GM21447 (cell line): ENCODE measurements at regions not wholly inside any gene's neighbourhood (a gene's known extent, or its start where the extent isn't known, plus 50 kb on each side); places are given as distances from the start of the nearest gene placed in this dataset.

Source experiments
- ATAC-seq: cut with Tn5 transposase; IDR thresholded peaks from one replicate; pipeline ENCODE4 v1.9.1; 2021; ENCODE audit not compliant: unreplicated experiment

- ATAC-seq, result no peak
Measured at GRCh38 chr1:56056438-56057287, 522.7 kb downstream of the PLPP3 start.

GRCh38 chr1:56054959-56055358, 524.4 kb downstream of the PLPP3 start:
- no peak for ATAC-seq

- no peak for ATAC-seq
Measured at GRCh38 chr1:56052041-56052440, 527.3 kb downstream of the PLPP3 start.

GRCh38 chr1:56050911-56051310, 528.5 kb downstream of the PLPP3 start:
- ATAC-seq, result no peak

GRCh38 chr1:56045477-56045876, 533.9 kb downstream of the PLPP3 start:
- no peak for ATAC-seq

GRCh38 chr1:56045062-56045461, 534.3 kb downstream of the PLPP3 start:
- ATAC-seq, result no peak

GRCh38 chr1:56036479-56036878, 542.9 kb downstream of the PLPP3 start:
- ATAC-seq, result no peak

- no peak for ATAC-seq
Measured at GRCh38 chr1:56034847-56035481, 544.4 kb downstream of the PLPP3 start.

- no peak for ATAC-seq
Measured at GRCh38 chr1:56034222-56034621, 545.1 kb downstream of the PLPP3 start.

GRCh38 chr1:56033321-56034037, 545.9 kb downstream of the PLPP3 start:
- ATAC-seq, result no peak

- no peak for ATAC-seq
Measured at GRCh38 chr1:56032096-56032676, 547.2 kb downstream of the PLPP3 start.

- ATAC-seq, result no peak
Measured at GRCh38 chr1:56031001-56031400, 548.4 kb downstream of the PLPP3 start.

- no peak for ATAC-seq
Measured at GRCh38 chr1:56029319-56030003, 549.9 kb downstream of the PLPP3 start.

GRCh38 chr1:56028911-56029310, 550.5 kb downstream of the PLPP3 start:
- no peak for ATAC-seq

GRCh38 chr1:56028244-56028643, 551.1 kb downstream of the PLPP3 start:
- no peak for ATAC-seq

- no peak for ATAC-seq
Measured at GRCh38 chr1:56025942-56026341, 553.4 kb downstream of the PLPP3 start.

- no peak for ATAC-seq
Measured at GRCh38 chr1:56024155-56024554, 555.2 kb downstream of the PLPP3 start.

- ATAC-seq, result no peak
Measured at GRCh38 chr1:56019922-56020321, 559.4 kb downstream of the PLPP3 start.

- no peak for ATAC-seq
Measured at GRCh38 chr1:56019472-56019871, 559.9 kb downstream of the PLPP3 start.

GRCh38 chr1:56017336-56017735, 562.0 kb downstream of the PLPP3 start:
- ATAC-seq, result no peak

- ATAC-seq, result no peak
Measured at GRCh38 chr1:56003846-56004245, 575.5 kb downstream of the PLPP3 start.
